ENCODE measurements at regions not wholly inside any gene's neighbourhood (a gene's known extent, or its start where the extent isn't known, plus 50 kb on each side); places are given as distances from the start of the nearest gene placed in this dataset.

- TF ChIP-seq CTCF (conservative IDR thresholded peaks at IDR 0.05; ENCODE audit: low read depth, low read length) (no peak), EZH2 (IDR thresholded peaks at IDR 0.05; ENCODE audit: borderline replicate concordance, low read depth, low read length, poor library complexity, severe bottlenecking) (no peak)
Measured at GRCh38 chr3:59429198-59429597, 379.4 kb upstream of the CFAP20DC start.
